ENCODE measurements at regions not wholly inside any gene's neighbourhood (a gene's known extent, or its start where the extent isn't known, plus 50 kb on each side); places are given as distances from the start of the nearest gene placed in this dataset.

GRCh38 chr13:58999851-59000250 is 1163.9 kb downstream of the DIAPH3 start:
- TF ChIP-seq RAD21 (conservative IDR thresholded peaks at IDR 0.05): no peak
- TF ChIP-seq EP300 (conservative IDR thresholded peaks at IDR 0.05; ENCODE audit: poor library complexity, severe bottlenecking): no peak
- TF ChIP-seq POLR2AphosphoS5 (IDR thresholded peaks at IDR 0.05): no peak
- TF ChIP-seq CTCF (IDR thresholded peaks at IDR 0.05; ENCODE audit: poor library complexity, severe bottlenecking): no peak
- TF ChIP-seq EZH2 (IDR thresholded peaks at IDR 0.05; ENCODE audit: borderline replicate concordance, insufficient read depth, low read length, poor library complexity, severe bottlenecking): no peak
- no peak for TF ChIP-seq TAF1 (IDR thresholded peaks at IDR 0.05; ENCODE audit: low read depth)
- TF ChIP-seq MXI1 (conservative IDR thresholded peaks at IDR 0.05; ENCODE audit: poor library complexity, severe bottlenecking): no peak
- no peak for TF ChIP-seq REST (IDR thresholded peaks at IDR 0.05; ENCODE audit: borderline replicate concordance)
- TF ChIP-seq SMC3 (conservative IDR thresholded peaks at IDR 0.05; ENCODE audit: poor library complexity): no peak
- no peaks in the 10 kb centered on the region for H3K36me3 ChIP-seq (ENCODE audit: insufficient read depth, low read length)
- no peaks in the 10 kb centered on the region for H3K9me3 ChIP-seq (ENCODE audit: low read length)
- no peaks in the 10 kb centered on the region for H4K20me1 ChIP-seq (ENCODE audit: insufficient read depth)
- no peaks in the 10 kb centered on the region for H3K79me2 ChIP-seq (replicated peaks; ENCODE audit: insufficient read depth, low read length)
- no peaks in the 10 kb centered on the region for H3K9me2 ChIP-seq (ENCODE audit: insufficient read depth, low read length)
- H3F3A ChIP-seq (ENCODE audit: insufficient read depth, low read length, poor library complexity, severe bottlenecking): no peaks in the 10 kb centered on the region
- no peak overlapping the region for H3K9ac ChIP-seq (ENCODE audit: low read length)
- no peak overlapping the region for H3K4me2 ChIP-seq (ENCODE audit: low read length)
- no peaks in the 10 kb centered on the region for H3K27me3 ChIP-seq (ENCODE audit: insufficient read depth, low read depth, low read length)
- H3K27ac ChIP-seq (ENCODE audit: low read length): no peak overlapping the region
- no peak overlapping the region for H3K4me3 ChIP-seq (ENCODE audit: low read length)
- H2AFZ ChIP-seq (ENCODE audit: low read depth, low read length): no peak overlapping the region

GRCh38 chr13:59000770-59001169 is 1163.0 kb downstream of the DIAPH3 start:
- Histone ChIP-seq H3K79me2 (replicated peaks; ENCODE audit: insufficient read depth, low read length) (no peaks in the 10 kb centered on the region), H3K4me2 (ENCODE audit: low read length) (no peak overlapping the region), H3F3A (ENCODE audit: insufficient read depth, low read length, poor library complexity, severe bottlenecking) (no peaks in the 10 kb centered on the region), H3K9ac (ENCODE audit: low read length) (no peak overlapping the region), H3K27ac (ENCODE audit: low read length) (no peak overlapping the region), H3K36me3 (ENCODE audit: insufficient read depth, low read length) (no peaks in the 10 kb centered on the region), H3K9me3 (ENCODE audit: low read length) (no peaks in the 10 kb centered on the region), H3K27me3 (ENCODE audit: insufficient read depth, low read depth, low read length) (no peaks in the 10 kb centered on the region), H3K9me2 (ENCODE audit: insufficient read depth, low read length) (no peaks in the 10 kb centered on the region), H4K20me1 (ENCODE audit: insufficient read depth) (no peaks in the 10 kb centered on the region), H3K4me3 (ENCODE audit: low read length) (no peak overlapping the region), H2AFZ (ENCODE audit: low read depth, low read length) (no peak overlapping the region)
- no peak for TF ChIP-seq EP300 (conservative IDR thresholded peaks at IDR 0.05; ENCODE audit: poor library complexity, severe bottlenecking)
- TF ChIP-seq REST (IDR thresholded peaks at IDR 0.05; ENCODE audit: borderline replicate concordance): no peak
- TF ChIP-seq POLR2AphosphoS5 (IDR thresholded peaks at IDR 0.05): no peak
